Thyroid gland (tissue), 4 donors: ENCODE measurements at regions not wholly inside any gene's neighbourhood (a gene's known extent, or its start where the extent isn't known, plus 50 kb on each side); places are given as distances from the start of the nearest gene placed in this dataset.

ENCODE experiments used
- POLR2A ChIP-seq, 2 donors: fragments of 450-650 bp; IDR thresholded peaks; one replicate each; pipeline ENCODE4 v1.6.1; 2017; ENCODE audit warnings: antibody characterized with exemption in 2 of 2, mild to moderate bottlenecking in 2 of 2, moderate library complexity in 1 of 2
- TF ChIP-seq, protein P1 (sequence below), 6 experiments: fragments of 200-600 bp in 3 of 6; fragments of 450-650 bp in 3 of 6; sonication (generic) in 3 of 6; IDR thresholded peaks; one replicate each; pipeline ENCODE4 v1.5.1; 2016 to 2019; ENCODE audit warnings: antibody characterized with exemption in 6 of 6, mild to moderate bottlenecking in 2 of 6, inconsistent platforms in 1 of 6, moderate library complexity in 1 of 6

DNA sequence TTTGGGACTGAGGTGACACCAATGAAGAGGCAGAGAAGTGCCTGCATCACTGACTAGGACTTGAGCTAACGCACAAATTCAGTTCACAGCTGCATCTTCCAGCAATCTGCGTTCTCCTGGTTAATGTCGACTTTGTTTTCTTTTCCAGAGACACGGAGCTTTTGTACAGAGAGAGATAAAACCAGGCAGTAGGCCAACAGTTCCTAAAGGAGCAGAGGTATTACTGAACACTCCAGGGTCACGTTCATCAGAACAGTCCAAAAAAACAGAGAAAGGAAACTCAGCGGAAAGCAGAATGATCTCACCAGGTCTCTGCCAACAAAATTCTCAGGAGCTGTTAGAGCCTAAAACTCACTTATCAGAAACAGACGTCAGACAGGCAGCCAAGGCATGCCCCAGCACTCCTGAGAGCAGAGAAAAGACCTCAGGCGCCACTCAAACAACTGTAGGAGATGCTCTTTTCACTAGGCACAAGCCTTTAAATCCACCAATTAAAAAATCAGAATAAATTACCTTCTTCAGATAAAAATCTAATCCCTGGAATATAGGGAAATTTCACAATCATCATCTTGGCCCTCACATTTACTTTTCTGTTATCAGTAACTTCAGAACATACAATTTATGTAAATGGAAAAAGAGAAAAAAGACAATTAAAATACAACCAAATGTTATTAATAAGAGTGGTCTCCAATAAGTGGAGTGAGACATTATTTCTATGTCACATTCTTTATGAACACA is 95.9 kb upstream of the SPTBN1 start:
- TF ChIP-seq, protein P1, sequence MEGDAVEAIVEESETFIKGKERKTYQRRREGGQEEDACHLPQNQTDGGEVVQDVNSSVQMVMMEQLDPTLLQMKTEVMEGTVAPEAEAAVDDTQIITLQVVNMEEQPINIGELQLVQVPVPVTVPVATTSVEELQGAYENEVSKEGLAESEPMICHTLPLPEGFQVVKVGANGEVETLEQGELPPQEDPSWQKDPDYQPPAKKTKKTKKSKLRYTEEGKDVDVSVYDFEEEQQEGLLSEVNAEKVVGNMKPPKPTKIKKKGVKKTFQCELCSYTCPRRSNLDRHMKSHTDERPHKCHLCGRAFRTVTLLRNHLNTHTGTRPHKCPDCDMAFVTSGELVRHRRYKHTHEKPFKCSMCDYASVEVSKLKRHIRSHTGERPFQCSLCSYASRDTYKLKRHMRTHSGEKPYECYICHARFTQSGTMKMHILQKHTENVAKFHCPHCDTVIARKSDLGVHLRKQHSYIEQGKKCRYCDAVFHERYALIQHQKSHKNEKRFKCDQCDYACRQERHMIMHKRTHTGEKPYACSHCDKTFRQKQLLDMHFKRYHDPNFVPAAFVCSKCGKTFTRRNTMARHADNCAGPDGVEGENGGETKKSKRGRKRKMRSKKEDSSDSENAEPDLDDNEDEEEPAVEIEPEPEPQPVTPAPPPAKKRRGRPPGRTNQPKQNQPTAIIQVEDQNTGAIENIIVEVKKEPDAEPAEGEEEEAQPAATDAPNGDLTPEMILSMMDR (IDR thresholded peaks at IDR 0.05): no peak
- TF ChIP-seq POLR2A (IDR thresholded peaks at IDR 0.05): peak in 1 of 2 donors; percentile 39
